HCT116 (cell line): ENCODE measurements at regions not wholly inside any gene's neighbourhood (a gene's known extent, or its start where the extent isn't known, plus 50 kb on each side); places are given as distances from the start of the nearest gene placed in this dataset.

Source experiments
- CEBPB ChIP-seq: IDR thresholded peaks from 2 replicates; pipeline ENCODE4 v1.6.1; 2012; ENCODE audit warnings: low read depth
- EZH2 ChIP-seq: fragments of 200-600 bp; sonication (generic); IDR thresholded peaks from 2 replicates; pipeline ENCODE4 v1.6.1; 2017; ENCODE audit warnings: antibody characterized with exemption, mixed run types
- POLR2A ChIP-seq: IDR thresholded peaks from 2 replicates; pipeline ENCODE4 v1.7.0; 2011; ENCODE audit warnings: borderline replicate concordance; ENCODE audit not compliant: insufficient read depth, insufficient read length; ENCODE audit errors: extremely low read depth
- YY1 ChIP-seq: IDR thresholded peaks from 2 replicates; pipeline ENCODE4 v1.6.1; 2011; ENCODE audit warnings: low read length, low read depth, moderate library complexity, mild to moderate bottlenecking; ENCODE audit not compliant: insufficient replicate concordance; ENCODE audit errors: extremely low read depth
- ZFX ChIP-seq: fragments of 450-650 bp; IDR thresholded peaks from 2 replicates; pipeline ENCODE4 v1.6.1; 2017
- ZNF274 ChIP-seq: fragments of 200-500 bp; sonication (Bioruptor generic); IDR thresholded peaks from 2 replicates; pipeline ENCODE4 v1.6.1; 2014; ENCODE audit warnings: mild to moderate bottlenecking, low read depth, low read length, inconsistent platforms

- TF ChIP-seq ZNF274, result no peak
- no peak for TF ChIP-seq EZH2
- TF ChIP-seq ZFX, result no peak
- no peak for TF ChIP-seq CEBPB
- TF ChIP-seq YY1, result no peak
- TF ChIP-seq POLR2A, result no peak
Measured at GRCh38 chr14:62322216-62322615, 560.0 kb downstream of the SNAPC1 start.
